Astrocyte of the cerebellum (primary cell): ENCODE measurements at regions not wholly inside any gene's neighbourhood (a gene's known extent, or its start where the extent isn't known, plus 50 kb on each side); places are given as distances from the start of the nearest gene placed in this dataset.

ENCODE experiments used
- DNase-seq: peaks from one replicate; pipeline ENCODE4 v3.0.0-alpha.2; 2011; ENCODE audit warnings: low read depth
- H3K4me3 ChIP-seq: 2 replicates; pipeline ENCODE4 v1.5.1; 2011; ENCODE audit warnings: mild to moderate bottlenecking, low read depth, low read length, moderate library complexity
- CTCF ChIP-seq: IDR thresholded peaks from 2 replicates; pipeline ENCODE4 v1.5.1; 2012; ENCODE audit warnings: low read length, low read depth, moderate library complexity, mild to moderate bottlenecking; ENCODE audit errors: missing control alignments
- in situ Hi-C: cut with HindIII; loops from 2 replicates; pipeline ENCODE4 v1.10.0; 2017; ENCODE audit warnings: low sequenced_read_pairs

- in situ Hi-C loops = no loop called here
- no peak for DNase-seq
- no peak overlapping the region for H3K4me3 ChIP-seq
- no peak for TF ChIP-seq CTCF
Measured at GRCh38 chr13:109465148-109465547, 321.2 kb downstream of the IRS2 start.

GRCh38 chr13:109454167-109454917 lies 332.0 kb downstream of the IRS2 start:
- no peak for TF ChIP-seq CTCF
- H3K4me3 ChIP-seq = no peak overlapping the region
- DNase-seq = no peak
- in situ Hi-C loops = no loop called here

GRCh38 chr13:109451726-109452125 lies 334.7 kb downstream of the IRS2 start:
- no peak for TF ChIP-seq CTCF
- DNase-seq = no peak
- no peak overlapping the region for H3K4me3 ChIP-seq
- in situ Hi-C loops = no loop called here

GRCh38 chr13:109448629-109449028 lies 337.8 kb downstream of the IRS2 start:
- no peak for TF ChIP-seq CTCF
- in situ Hi-C loops = no loop called here
- H3K4me3 ChIP-seq = no peak overlapping the region
- DNase-seq = no peak

- no peak overlapping the region for H3K4me3 ChIP-seq
- no peak for TF ChIP-seq CTCF
- no peak for DNase-seq
- in situ Hi-C loops = no loop called here
Measured at GRCh38 chr13:109447667-109448066, 338.7 kb downstream of the IRS2 start.

- no peak overlapping the region for H3K4me3 ChIP-seq
- TF ChIP-seq CTCF = no peak
- in situ Hi-C loops = no loop called here
- no peak for DNase-seq
Measured at GRCh38 chr13:109440320-109440719, 346.1 kb downstream of the IRS2 start.
